Panc1 (cell line): ENCODE measurements at regions not wholly inside any gene's neighbourhood (a gene's known extent, or its start where the extent isn't known, plus 50 kb on each side); places are given as distances from the start of the nearest gene placed in this dataset.

Experiments
- ATAC-seq: fragments of 200-7000 bp; cut with Tn5 transposase; 2 replicates; pipeline ENCODE4 v1.9.1; 2020; ENCODE audit warnings: mild to moderate bottlenecking, moderate library complexity
- BruUV-seq: library from RNA; stranded (reverse); fragments of 400-500 nt; replicated peaks from 2 replicates; lab custom pipeline; 2021; lab: Mats Ljungman, UMichigan
- CTCF ChIA-PET: fragments of 300-600 bp; sonication (Branson Sonifier 250); formaldehyde crosslinking; loops from one replicate; lab custom pipeline; 2022; ENCODE audit warnings: antibody characterized with exemption; lab: Charles Lee
- POLR2A ChIA-PET: fragments of 300-600 bp; sonication (Branson Sonifier 250); formaldehyde crosslinking; loops from one replicate; lab custom pipeline; 2022; ENCODE audit warnings: antibody characterized with exemption; lab: Charles Lee
- DNase-seq: peaks from one replicate; pipeline ENCODE4 v3.0.0-alpha.2; 2010; ENCODE audit warnings: low read depth, low spot score
- H3K27ac ChIP-seq: 2 replicates; pipeline ENCODE4 v1.5.1; 2011; ENCODE audit warnings: mild to moderate bottlenecking, low read length, inconsistent platforms
- H3K27me3 ChIP-seq: fragments of 200-500 bp; sonication (Bioruptor generic); 2 replicates; pipeline ENCODE4 v1.6.0; 2014; ENCODE audit warnings: low read length, inconsistent platforms; ENCODE audit not compliant: control insufficient read depth, insufficient read depth
- H3K36me3 ChIP-seq: fragments of 200-500 bp; sonication (Bioruptor generic); 2 replicates; pipeline ENCODE4 v1.5.1; 2014; ENCODE audit warnings: inconsistent platforms, mild to moderate bottlenecking, low read length, moderate library complexity; ENCODE audit not compliant: control insufficient read depth, insufficient read depth
- H3K4me1 ChIP-seq: 2 replicates; pipeline ENCODE4 v1.5.1; 2011; ENCODE audit warnings: inconsistent platforms, mild to moderate bottlenecking, low read length, moderate library complexity; ENCODE audit not compliant: control insufficient read depth, insufficient read depth
- H3K4me3 ChIP-seq, 2 experiments: 2 replicates each; pipeline ENCODE4 v1.5.1; 2011 to 2012; ENCODE audit warnings: low read depth in 2 of 2, low read length in 2 of 2, mild to moderate bottlenecking in 2 of 2, inconsistent platforms in 1 of 2, moderate library complexity in 1 of 2
- H3K9me3 ChIP-seq: fragments of 200-500 bp; sonication (Bioruptor generic); 2 replicates; pipeline ENCODE4 v1.5.1; 2014; ENCODE audit warnings: low read depth, mild to moderate bottlenecking, inconsistent platforms, low read length, moderate library complexity; ENCODE audit not compliant: control insufficient read depth, insufficient read depth
- POLR2AphosphoS5 ChIP-seq: IDR thresholded peaks from 2 replicates; pipeline ENCODE4 v1.6.1; 2012; ENCODE audit warnings: mild to moderate bottlenecking, low read depth, low read length, moderate library complexity
- SIN3A ChIP-seq: IDR thresholded peaks from 2 replicates; pipeline ENCODE4 v1.6.1; 2012; ENCODE audit warnings: low read depth, mild to moderate bottlenecking, low read length, moderate library complexity, borderline replicate concordance; ENCODE audit not compliant: insufficient read depth
- TCF7L2 ChIP-seq: IDR thresholded peaks from 2 replicates; pipeline ENCODE4 v1.6.1; 2011; ENCODE audit warnings: mild to moderate bottlenecking, low read depth, low read length, inconsistent platforms
- in situ Hi-C: cut with HindIII; loops from 2 replicates; pipeline ENCODE4 v1.10.0; 2016; ENCODE audit warnings: low sequenced_read_pairs, low pct_unique_long_range_greater_than_20kb
- intact Hi-C: fragments of 100-400 bp; cut with micrococcal nuclease; formaldehyde crosslinking; loops from one replicate; pipeline ENCODE4 v1.10.0; 2022; ENCODE audit not compliant: unreplicated experiment
- TF ChIP-seq, protein P1 (sequence below), 2 experiments: IDR thresholded peaks; 2 replicates each; pipeline ENCODE4 v1.6.1; 2011 to 2012; ENCODE audit warnings: low read depth in 2 of 2, control low read depth in 1 of 2, low read length in 1 of 2, mild to moderate bottlenecking in 1 of 2, moderate library complexity in 1 of 2; ENCODE audit not compliant: insufficient read depth in 1 of 2
- TF ChIP-seq, protein P2 (sequence below): fragments of 450-650 bp; IDR thresholded peaks from 2 replicates; pipeline ENCODE4 v1.5.1; 2017; ENCODE audit warnings: mild to moderate bottlenecking

DNA sequence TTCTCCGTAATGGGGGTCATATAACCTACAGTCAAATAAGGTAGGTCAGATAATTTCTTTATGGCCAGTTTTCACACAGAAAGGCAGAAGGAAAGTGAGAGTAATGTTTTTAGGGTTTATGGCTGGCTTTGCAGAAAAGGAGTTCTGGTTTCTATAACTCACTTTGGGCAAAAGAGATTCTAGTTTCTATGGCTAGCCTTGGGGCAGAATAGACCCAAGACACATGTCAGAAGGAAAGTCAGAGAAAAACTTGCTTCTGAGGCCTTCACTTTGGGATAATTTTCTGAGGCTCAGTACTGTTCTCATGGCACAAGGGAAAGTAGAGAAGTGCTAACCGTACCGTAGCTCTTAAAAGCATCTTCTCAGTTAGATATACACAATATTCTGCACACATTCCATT, 1145.3 kb downstream of the EFNA5 start:
- no peaks in the 10 kb centered on the region; the same call in 1 of the 2 replicates for H3K9me3 ChIP-seq
- in situ Hi-C loops (no loop called here), intact Hi-C loops (no loop called here)
- H3K27me3 ChIP-seq = no peaks in the 10 kb centered on the region
- H3K36me3 ChIP-seq = no peaks in the 10 kb centered on the region; the same call in 1 of the 2 replicates
- ChIA-PET CTCF (no interaction called here), POLR2A (no interaction called here)
- H3K4me1 ChIP-seq = no peaks in the 10 kb centered on the region
- no peak overlapping the region for H3K4me3 ChIP-seq
- DNase-seq = no peak
- no TSS peak for BruUV-seq
- H3K27ac ChIP-seq = no peak overlapping the region
- TF ChIP-seq, protein P1, sequence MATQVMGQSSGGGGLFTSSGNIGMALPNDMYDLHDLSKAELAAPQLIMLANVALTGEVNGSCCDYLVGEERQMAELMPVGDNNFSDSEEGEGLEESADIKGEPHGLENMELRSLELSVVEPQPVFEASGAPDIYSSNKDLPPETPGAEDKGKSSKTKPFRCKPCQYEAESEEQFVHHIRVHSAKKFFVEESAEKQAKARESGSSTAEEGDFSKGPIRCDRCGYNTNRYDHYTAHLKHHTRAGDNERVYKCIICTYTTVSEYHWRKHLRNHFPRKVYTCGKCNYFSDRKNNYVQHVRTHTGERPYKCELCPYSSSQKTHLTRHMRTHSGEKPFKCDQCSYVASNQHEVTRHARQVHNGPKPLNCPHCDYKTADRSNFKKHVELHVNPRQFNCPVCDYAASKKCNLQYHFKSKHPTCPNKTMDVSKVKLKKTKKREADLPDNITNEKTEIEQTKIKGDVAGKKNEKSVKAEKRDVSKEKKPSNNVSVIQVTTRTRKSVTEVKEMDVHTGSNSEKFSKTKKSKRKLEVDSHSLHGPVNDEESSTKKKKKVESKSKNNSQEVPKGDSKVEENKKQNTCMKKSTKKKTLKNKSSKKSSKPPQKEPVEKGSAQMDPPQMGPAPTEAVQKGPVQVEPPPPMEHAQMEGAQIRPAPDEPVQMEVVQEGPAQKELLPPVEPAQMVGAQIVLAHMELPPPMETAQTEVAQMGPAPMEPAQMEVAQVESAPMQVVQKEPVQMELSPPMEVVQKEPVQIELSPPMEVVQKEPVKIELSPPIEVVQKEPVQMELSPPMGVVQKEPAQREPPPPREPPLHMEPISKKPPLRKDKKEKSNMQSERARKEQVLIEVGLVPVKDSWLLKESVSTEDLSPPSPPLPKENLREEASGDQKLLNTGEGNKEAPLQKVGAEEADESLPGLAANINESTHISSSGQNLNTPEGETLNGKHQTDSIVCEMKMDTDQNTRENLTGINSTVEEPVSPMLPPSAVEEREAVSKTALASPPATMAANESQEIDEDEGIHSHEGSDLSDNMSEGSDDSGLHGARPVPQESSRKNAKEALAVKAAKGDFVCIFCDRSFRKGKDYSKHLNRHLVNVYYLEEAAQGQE (IDR thresholded peaks at IDR 0.05; ENCODE audit: insufficient read depth in 1 of 2, low read depth in 2 of 2, low read length in 1 of 2) = no peak
- no peak for TF ChIP-seq TCF7L2
- ATAC-seq = no peak

DNA sequence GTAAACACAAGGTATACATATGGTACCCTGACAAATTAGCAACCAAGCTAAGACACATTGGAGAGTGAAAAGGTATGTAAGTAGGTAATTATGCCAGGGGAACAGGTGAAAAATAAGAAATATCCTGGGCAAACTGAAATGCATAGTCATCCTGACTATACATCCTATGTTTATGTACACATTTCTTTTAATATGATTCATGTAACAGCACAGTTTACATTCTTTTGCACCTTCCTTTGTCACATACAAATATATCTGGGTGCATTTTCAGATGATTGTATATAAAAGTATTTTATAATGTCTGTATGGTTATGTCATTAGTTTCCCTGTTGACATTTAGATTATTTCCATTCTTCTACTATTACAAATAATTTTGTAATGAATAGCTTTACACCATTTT, 1146.9 kb downstream of the EFNA5 start:
- BruUV-seq = no TSS peak
- no peak overlapping the region for H3K27ac ChIP-seq
- H3K9me3 ChIP-seq = no peaks in the 10 kb centered on the region; the same call in 1 of the 2 replicates
- ChIA-PET CTCF (no interaction called here), POLR2A (no interaction called here)
- H3K4me1 ChIP-seq = no peaks in the 10 kb centered on the region
- DNase-seq (peak; percentile 2), ATAC-seq (no peak)
- H3K36me3 ChIP-seq = no peaks in the 10 kb centered on the region; the same call in 1 of the 2 replicates
- intact Hi-C loops (no loop called here), in situ Hi-C loops (no loop called here)
- no peak overlapping the region for H3K4me3 ChIP-seq
- no peaks in the 10 kb centered on the region for H3K27me3 ChIP-seq
- TF ChIP-seq SIN3A (no peak), TCF7L2 (no peak), POLR2AphosphoS5 (no peak)
- TF ChIP-seq, protein P1 (IDR thresholded peaks at IDR 0.05; ENCODE audit: insufficient read depth in 1 of 2, low read depth in 2 of 2, low read length in 1 of 2) = no peak
- TF ChIP-seq, protein P2, sequence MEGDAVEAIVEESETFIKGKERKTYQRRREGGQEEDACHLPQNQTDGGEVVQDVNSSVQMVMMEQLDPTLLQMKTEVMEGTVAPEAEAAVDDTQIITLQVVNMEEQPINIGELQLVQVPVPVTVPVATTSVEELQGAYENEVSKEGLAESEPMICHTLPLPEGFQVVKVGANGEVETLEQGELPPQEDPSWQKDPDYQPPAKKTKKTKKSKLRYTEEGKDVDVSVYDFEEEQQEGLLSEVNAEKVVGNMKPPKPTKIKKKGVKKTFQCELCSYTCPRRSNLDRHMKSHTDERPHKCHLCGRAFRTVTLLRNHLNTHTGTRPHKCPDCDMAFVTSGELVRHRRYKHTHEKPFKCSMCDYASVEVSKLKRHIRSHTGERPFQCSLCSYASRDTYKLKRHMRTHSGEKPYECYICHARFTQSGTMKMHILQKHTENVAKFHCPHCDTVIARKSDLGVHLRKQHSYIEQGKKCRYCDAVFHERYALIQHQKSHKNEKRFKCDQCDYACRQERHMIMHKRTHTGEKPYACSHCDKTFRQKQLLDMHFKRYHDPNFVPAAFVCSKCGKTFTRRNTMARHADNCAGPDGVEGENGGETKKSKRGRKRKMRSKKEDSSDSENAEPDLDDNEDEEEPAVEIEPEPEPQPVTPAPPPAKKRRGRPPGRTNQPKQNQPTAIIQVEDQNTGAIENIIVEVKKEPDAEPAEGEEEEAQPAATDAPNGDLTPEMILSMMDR = no peak
